GM12872 (cell line): ENCODE measurements at regions not wholly inside any gene's neighbourhood (a gene's known extent, or its start where the extent isn't known, plus 50 kb on each side); places are given as distances from the start of the nearest gene placed in this dataset.

ENCODE experiments used
- TF ChIP-seq, protein P1 (sequence below): IDR thresholded peaks from 3 replicates; pipeline ENCODE4 v1.5.1; 2011; ENCODE audit warnings: low read depth, mild to moderate bottlenecking, low read length, moderate library complexity; ENCODE audit not compliant: insufficient read depth

DNA sequence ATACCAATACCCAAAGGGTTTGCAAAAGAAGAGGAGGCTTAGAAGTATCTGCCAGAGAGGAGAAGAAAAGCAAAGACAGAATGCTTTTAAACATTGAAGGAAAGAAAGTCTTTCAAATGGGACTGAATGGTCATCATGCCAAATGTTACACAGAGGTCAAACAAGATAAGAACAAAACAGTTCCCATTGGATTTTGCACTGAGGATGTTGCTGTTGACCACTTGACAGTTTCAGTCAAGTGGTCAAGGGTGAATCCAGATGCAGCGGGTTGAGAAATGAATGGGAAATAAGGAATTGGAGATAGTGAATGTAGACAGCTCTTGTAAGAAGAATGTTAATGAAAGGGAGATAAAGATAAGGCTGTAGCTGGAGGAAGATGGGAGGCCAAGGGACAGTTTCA lies 64.8 kb upstream of the FGG start:
- TF ChIP-seq, protein P1, sequence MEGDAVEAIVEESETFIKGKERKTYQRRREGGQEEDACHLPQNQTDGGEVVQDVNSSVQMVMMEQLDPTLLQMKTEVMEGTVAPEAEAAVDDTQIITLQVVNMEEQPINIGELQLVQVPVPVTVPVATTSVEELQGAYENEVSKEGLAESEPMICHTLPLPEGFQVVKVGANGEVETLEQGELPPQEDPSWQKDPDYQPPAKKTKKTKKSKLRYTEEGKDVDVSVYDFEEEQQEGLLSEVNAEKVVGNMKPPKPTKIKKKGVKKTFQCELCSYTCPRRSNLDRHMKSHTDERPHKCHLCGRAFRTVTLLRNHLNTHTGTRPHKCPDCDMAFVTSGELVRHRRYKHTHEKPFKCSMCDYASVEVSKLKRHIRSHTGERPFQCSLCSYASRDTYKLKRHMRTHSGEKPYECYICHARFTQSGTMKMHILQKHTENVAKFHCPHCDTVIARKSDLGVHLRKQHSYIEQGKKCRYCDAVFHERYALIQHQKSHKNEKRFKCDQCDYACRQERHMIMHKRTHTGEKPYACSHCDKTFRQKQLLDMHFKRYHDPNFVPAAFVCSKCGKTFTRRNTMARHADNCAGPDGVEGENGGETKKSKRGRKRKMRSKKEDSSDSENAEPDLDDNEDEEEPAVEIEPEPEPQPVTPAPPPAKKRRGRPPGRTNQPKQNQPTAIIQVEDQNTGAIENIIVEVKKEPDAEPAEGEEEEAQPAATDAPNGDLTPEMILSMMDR: no peak

DNA sequence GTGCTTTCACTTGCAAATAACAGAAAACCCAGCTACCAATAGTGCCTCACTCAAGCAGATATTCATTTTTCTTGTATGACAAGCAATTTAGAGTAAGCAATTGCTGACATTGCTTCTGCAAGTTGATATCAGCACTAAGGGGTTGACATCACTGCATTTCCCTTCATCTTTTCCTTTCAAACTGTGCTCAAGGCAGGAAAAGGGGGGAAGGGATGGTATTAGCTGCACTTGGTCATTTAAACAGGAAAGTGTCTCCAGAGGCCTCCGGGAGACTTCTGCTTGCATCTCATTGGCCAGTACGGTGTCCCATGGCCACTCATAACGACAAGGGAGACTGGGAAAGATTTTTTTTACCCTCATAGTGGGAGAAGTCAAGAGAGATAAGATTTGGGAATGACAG lies 65.5 kb upstream of the FGG start:
- TF ChIP-seq, protein P1: no peak

DNA sequence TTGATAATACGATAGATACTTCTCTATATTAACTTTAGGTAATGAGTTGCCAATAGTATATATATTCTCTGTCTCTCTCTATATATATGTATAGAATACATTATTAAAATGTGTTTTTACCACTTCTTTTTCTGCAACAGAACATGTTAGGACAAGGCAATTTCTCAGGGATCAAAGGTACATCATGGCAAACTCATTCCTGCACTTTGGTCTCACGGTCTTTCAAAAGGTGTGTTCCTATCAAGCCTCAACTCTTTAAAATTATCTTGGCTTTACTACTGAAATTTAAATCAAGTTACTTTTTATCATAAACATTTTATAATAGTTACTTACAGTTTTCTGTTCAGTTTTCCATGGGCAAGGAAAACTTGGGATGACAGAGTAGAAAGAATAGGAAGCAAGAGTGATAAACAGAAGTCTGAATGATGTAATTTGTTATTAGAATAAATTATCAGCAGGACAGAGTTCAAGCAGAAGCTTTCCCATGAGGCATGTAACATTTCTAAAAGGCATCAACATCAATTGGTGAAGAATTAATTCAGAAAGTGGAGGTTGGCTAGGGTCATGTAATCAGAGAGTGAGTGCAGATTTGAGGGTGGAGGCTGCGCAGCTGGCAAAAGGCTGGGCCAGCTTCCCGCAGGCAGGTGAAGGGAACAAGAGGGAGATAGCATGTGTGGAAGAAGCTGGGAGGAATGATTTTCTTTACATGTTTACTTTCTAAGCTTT lies 59.7 kb upstream of the LRAT start:
- TF ChIP-seq, protein P1: no peak

DNA sequence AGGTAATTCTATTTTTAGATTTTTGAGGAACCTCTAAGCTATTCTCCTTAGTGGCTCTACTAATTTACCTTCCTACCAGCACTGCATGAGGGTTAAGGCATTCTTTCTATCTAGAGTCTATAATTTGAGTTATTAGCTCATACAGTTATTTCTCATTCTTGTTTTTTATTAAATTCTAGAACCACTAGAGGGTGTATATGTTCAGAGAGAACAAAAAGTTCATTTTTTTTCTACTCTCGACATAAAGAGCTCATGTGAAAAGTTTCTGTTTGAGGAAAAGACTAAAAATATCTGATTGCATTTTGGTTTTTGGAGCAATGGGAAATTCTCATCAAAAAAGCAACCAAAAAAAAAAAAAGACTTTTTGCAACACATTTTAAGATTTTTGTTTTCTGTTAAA lies 57.0 kb upstream of the LRAT start:
- TF ChIP-seq, protein P1: 0 out of 3 replicates have a peak, but pooled peaks have one; percentile 10

DNA sequence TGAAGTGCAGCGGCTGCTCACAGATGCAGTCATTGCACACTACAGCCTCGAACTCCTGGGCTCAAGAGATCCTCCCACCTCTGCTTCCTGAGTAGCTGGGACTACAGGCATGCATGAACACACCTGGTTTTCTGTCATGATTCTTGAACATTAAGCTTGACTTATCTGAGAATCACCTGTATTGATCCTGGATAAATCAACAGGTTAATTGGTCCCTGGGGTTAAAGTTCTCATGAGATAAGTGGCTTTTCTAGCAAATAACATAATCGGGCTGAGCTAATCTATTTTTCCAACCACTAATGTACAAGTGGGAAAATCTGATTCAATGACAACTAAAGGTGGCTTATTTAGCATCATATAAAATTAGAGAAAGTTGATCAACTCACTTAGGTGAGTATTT lies 56.0 kb upstream of the LRAT start:
- TF ChIP-seq, protein P1: no peak

DNA sequence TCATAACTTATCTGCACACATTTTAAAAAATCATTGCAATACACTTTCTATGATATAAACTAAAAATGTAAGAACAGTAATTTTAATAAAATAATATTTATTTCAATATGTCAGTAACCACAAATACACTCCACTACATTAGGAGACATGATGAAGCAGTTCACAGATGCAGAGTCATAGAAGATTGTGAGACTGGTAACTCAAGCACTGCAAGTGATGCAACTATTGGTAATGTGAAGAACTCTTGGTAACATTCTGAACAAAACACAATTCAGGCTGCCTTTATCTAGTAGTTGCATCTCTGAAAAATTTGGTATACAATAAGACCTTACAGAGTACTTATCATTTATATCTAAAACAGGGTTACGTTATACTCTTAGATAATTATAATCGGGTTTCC lies 52.6 kb upstream of the LRAT start:
- TF ChIP-seq, protein P1: no peak

DNA sequence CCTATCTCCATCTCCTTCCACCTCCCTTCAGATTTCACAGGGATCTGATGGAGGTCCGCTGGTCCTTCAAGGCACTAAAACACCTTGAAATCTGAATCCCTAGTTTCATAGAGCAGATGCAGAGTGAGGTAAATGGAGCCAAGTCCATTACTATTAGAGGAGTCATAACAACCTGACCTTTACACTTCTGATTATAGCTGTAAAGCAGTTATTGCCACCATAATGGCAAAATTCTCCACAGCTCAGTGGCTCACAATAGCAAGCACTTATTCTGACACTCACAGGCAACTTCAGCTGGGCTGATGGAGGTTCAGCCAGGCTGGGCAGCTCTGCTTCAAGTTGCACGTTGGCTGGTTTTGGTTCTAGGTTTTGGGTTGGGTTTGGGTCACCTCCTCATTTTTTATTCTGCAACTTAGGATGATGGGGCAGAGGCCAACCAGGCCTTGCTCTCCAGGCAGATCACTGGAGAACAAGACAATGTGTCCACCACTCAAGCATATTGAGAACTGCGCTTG lies 51.4 kb upstream of the LRAT start:
- TF ChIP-seq, protein P1: no peak
